GM12865 (cell line): ENCODE measurements at regions not wholly inside any gene's neighbourhood (a gene's known extent, or its start where the extent isn't known, plus 50 kb on each side); places are given as distances from the start of the nearest gene placed in this dataset.

Experiments
- DNase-seq: peaks from one replicate; pipeline ENCODE4 v3.0.0; 2010; ENCODE audit warnings: low read depth
- H3K4me3 ChIP-seq: 2 replicates; pipeline ENCODE4 v1.5.1; 2011; ENCODE audit warnings: mild to moderate bottlenecking, low read depth, low read length, control low read depth
- TF ChIP-seq, protein P1 (sequence below): IDR thresholded peaks from 2 replicates; pipeline ENCODE4 v1.5.1; 2011; ENCODE audit warnings: low read length, control low read depth, low read depth, inconsistent platforms; ENCODE audit not compliant: insufficient read depth; ENCODE audit errors: missing control alignments

DNA sequence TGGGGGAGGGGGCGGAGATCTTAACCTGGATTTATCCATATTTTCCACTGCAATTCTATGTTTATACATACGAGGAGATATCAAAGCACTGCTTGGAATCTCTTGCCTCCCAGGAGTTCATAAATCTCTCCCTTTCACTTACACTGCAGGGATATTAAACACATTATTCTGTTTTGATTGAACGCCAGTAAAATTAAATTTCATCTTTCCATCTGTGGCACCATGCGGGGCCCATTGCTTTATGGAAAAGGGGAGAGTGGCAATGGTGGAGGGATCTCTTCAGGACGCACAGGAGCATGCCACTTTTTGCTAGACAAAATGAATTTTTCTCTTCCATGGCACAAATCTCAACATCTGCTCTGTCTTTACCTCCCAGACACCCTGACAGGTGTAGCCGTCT is 648.0 kb upstream of the PLXNA2 start:
- TF ChIP-seq, protein P1, sequence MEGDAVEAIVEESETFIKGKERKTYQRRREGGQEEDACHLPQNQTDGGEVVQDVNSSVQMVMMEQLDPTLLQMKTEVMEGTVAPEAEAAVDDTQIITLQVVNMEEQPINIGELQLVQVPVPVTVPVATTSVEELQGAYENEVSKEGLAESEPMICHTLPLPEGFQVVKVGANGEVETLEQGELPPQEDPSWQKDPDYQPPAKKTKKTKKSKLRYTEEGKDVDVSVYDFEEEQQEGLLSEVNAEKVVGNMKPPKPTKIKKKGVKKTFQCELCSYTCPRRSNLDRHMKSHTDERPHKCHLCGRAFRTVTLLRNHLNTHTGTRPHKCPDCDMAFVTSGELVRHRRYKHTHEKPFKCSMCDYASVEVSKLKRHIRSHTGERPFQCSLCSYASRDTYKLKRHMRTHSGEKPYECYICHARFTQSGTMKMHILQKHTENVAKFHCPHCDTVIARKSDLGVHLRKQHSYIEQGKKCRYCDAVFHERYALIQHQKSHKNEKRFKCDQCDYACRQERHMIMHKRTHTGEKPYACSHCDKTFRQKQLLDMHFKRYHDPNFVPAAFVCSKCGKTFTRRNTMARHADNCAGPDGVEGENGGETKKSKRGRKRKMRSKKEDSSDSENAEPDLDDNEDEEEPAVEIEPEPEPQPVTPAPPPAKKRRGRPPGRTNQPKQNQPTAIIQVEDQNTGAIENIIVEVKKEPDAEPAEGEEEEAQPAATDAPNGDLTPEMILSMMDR, result no peak
- no peak overlapping the region for H3K4me3 ChIP-seq
- no peak for DNase-seq

- no peak overlapping the region for H3K4me3 ChIP-seq
- TF ChIP-seq, protein P1, result no peak
- no peak for DNase-seq
Observed at GRCh38 chr1:208893251-208893650, 649.1 kb upstream of the PLXNA2 start.

DNA sequence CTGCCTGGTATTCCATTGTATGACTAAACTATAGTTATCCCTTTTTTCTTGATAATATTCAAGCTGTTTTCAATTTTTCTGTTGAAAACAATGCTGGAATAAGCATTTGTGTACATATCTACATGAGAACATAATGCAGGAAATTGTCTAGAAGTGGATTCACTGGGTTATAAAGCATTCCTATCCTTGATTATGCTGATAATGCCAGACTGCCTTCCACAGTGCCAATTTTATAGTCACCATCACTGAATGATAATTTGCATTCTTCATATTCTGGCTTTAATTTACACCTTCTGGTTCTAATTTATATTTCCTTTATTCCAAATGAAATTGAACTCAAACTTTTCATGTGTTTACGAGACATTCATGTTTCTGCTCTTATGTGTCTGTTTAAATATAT is 651.0 kb upstream of the PLXNA2 start:
- TF ChIP-seq, protein P1, result no peak
- DNase-seq, result no peak
- H3K4me3 ChIP-seq, result no peak overlapping the region

DNA sequence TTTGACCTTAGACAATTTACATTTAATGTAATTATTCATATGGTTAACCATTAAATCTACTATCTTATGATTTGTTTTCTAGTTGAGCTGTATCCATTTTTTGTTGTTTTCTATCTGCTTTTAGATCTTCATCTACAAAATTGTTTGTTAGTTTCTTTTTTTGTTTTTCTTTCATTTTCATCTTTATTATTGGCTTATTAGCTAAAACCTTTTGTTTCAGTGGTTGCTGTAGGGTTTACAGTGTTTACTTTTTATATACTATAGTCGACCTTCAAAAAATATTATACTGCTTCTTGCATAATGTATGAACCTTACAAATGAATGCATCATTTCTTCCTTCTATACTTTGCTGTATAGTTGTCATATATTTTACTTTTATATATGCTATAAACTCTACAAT is 651.6 kb upstream of the PLXNA2 start:
- TF ChIP-seq, protein P1, result no peak
- no peak overlapping the region for H3K4me3 ChIP-seq
- peak; percentile 14 for DNase-seq

GRCh38 chr1:208896768-208897167 is 652.6 kb upstream of the PLXNA2 start:
- no peak for DNase-seq
- H3K4me3 ChIP-seq, result no peak overlapping the region
- TF ChIP-seq, protein P1, result no peak

GRCh38 chr1:208899438-208899837 is 655.3 kb upstream of the PLXNA2 start:
- H3K4me3 ChIP-seq, result no peak overlapping the region
- TF ChIP-seq, protein P1, result no peak
- DNase-seq, result no peak

GRCh38 chr1:208903251-208903905 is 659.2 kb upstream of the PLXNA2 start:
- DNase-seq, result no peak
- TF ChIP-seq, protein P1, result no peak
- no peak overlapping the region for H3K4me3 ChIP-seq
